Activated naive CD8-positive, alpha-beta T cell treated with anti-CD3 and anti-CD28 coated beads, Interleukin-2, amount 10 ng/mL, durations not matched to agents 7 days and 5 days (primary cell): ENCODE measurements at regions not wholly inside any gene's neighbourhood (a gene's known extent, or its start where the extent isn't known, plus 50 kb on each side); places are given as distances from the start of the nearest gene placed in this dataset.

ENCODE experiments used
- ATAC-seq: fragments of 150-1000 bp; cut with Tn5 transposase; one replicate; pipeline ENCODE4 v1.10.0; 2021; ENCODE audit warnings: low read depth, moderate library complexity
- POLR2A ChIA-PET: fragments of 350-600 bp; sonication (Branson Sonifier 250); formaldehyde crosslinking; loops from one replicate; lab custom pipeline; 2021; ENCODE audit warnings: antibody characterized with exemption; lab: Charles Lee
- DNase-seq: peaks from one replicate; pipeline ENCODE4 v3.0.0; 2021
- H3K27ac Mint-ChIP-seq: one replicate; pipeline ENCODE4 v1.8.0; 2022; ENCODE audit warnings: mild to moderate bottlenecking, mixed read lengths
- H3K27me3 Mint-ChIP-seq: one replicate; pipeline ENCODE4 v1.8.0; 2022; ENCODE audit warnings: mild to moderate bottlenecking, moderate library complexity, mixed read lengths
- H3K36me3 Mint-ChIP-seq: one replicate; pipeline ENCODE4 v1.8.0; 2021; ENCODE audit warnings: mild to moderate bottlenecking, mixed read lengths
- H3K4me1 Mint-ChIP-seq: one replicate; pipeline ENCODE4 v1.8.0; 2021; ENCODE audit warnings: mixed read lengths
- H3K4me3 Mint-ChIP-seq: one replicate; pipeline ENCODE4 v1.8.0; 2022; ENCODE audit warnings: mild to moderate bottlenecking, moderate library complexity, mixed read lengths
- H3K9me3 Mint-ChIP-seq: one replicate; pipeline ENCODE4 v1.8.0; 2021; ENCODE audit warnings: mixed read lengths

DNA sequence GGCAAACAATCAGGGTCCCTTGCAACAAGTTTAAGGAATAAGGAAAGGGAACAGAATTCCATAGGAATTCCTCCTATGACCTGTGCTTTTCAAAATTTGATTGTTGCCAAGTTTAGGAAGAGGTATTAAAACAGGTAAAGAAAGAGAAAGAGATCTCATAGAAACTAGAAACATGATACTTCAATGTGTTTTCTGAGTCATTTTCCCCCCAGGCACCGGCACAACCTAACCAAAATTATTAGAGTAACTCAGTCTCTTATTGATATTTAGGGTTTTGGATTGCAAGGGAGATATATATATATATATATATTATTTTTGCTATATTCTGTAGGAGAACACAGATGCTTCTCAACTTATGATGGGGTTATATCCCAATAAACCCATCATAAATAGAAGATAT lies 278.0 kb upstream of the DKK2 start:
- no peaks in the 10 kb centered on the region for H3K27me3 Mint-ChIP-seq
- H3K27ac Mint-ChIP-seq: no peak overlapping the region
- ATAC-seq (no peak), DNase-seq (no peak)
- no peaks in the 10 kb centered on the region for H3K4me1 Mint-ChIP-seq
- H3K36me3 Mint-ChIP-seq: no peaks in the 10 kb centered on the region
- POLR2A ChIA-PET: no interaction called here
- no peak overlapping the region for H3K4me3 Mint-ChIP-seq
- H3K9me3 Mint-ChIP-seq: no peaks in the 10 kb centered on the region

- no peak overlapping the region for H3K4me3 Mint-ChIP-seq
- H3K4me1 Mint-ChIP-seq: no peaks in the 10 kb centered on the region
- no peak for DNase-seq
- H3K9me3 Mint-ChIP-seq: no peaks in the 10 kb centered on the region
- ATAC-seq: no peak
- H3K27ac Mint-ChIP-seq: no peak overlapping the region
- POLR2A ChIA-PET: no interaction called here
- H3K27me3 Mint-ChIP-seq: no peaks in the 10 kb centered on the region
- H3K36me3 Mint-ChIP-seq: no peaks in the 10 kb centered on the region
These were observed 276.3 kb upstream of the DKK2 start for GRCh38 chr4:107312366-107312765.

DNA sequence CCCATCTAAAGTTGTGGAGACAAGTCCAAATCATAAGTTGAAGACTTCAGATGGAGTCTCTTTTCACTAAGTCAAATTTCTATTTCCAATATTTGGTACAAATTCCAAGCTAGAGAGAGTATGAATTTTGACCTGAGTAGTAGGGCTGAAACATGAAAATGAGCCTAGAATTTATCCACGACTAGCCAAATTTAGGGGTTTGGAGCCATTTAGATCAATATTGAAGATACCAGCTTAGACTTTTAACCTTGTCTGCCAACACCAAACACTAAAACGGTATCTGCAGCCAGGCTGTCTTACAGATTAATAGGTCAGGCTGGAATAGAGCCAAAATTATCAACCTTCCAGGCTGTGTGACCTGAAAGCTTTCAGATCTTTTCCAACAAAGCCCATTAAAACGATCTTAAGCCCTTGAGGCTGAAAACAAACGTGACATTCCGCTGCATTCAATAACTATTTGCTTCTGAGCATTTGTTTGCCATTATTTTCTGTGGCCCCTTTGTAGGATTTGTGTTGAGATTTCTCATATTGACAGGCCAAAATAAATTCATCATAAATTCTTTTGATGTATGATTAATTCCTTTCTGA lies 268.7 kb upstream of the DKK2 start:
- H3K4me3 Mint-ChIP-seq: no peak overlapping the region
- POLR2A ChIA-PET: no interaction called here
- no peaks in the 10 kb centered on the region for H3K36me3 Mint-ChIP-seq
- no peaks in the 10 kb centered on the region for H3K4me1 Mint-ChIP-seq
- DNase-seq (no peak), ATAC-seq (no peak)
- no peaks in the 10 kb centered on the region for H3K27me3 Mint-ChIP-seq
- no peak overlapping the region for H3K27ac Mint-ChIP-seq
- no peaks in the 10 kb centered on the region for H3K9me3 Mint-ChIP-seq

GRCh38 chr4:107299646-107300045 lies 263.5 kb upstream of the DKK2 start:
- POLR2A ChIA-PET: no interaction called here
- Mint-ChIP-seq H3K27ac (no peak overlapping the region), H3K9me3 (no peaks in the 10 kb centered on the region), H3K4me1 (no peaks in the 10 kb centered on the region), H3K27me3 (no peaks in the 10 kb centered on the region), H3K36me3 (no peaks in the 10 kb centered on the region), H3K4me3 (no peak overlapping the region)
- no peak for ATAC-seq
- DNase-seq: no peak

- H3K27ac Mint-ChIP-seq: no peak overlapping the region
- H3K36me3 Mint-ChIP-seq: no peaks in the 10 kb centered on the region
- POLR2A ChIA-PET: no interaction called here
- H3K4me1 Mint-ChIP-seq: no peaks in the 10 kb centered on the region
- H3K4me3 Mint-ChIP-seq: no peak overlapping the region
- ATAC-seq (no peak), DNase-seq (no peak)
- H3K9me3 Mint-ChIP-seq: peaks cover 2% of the 10 kb centered on the region
- H3K27me3 Mint-ChIP-seq: no peaks in the 10 kb centered on the region
These were observed 256.9 kb upstream of the DKK2 start for GRCh38 chr4:107292979-107293378.

- ATAC-seq: no peak
These were observed 247.8 kb upstream of the DKK2 start for GRCh38 chr4:107283587-107284559.

GRCh38 chr4:107279733-107280132 lies 243.6 kb upstream of the DKK2 start:
- no peak for DNase-seq
- no peak for ATAC-seq
- Mint-ChIP-seq H3K36me3 (no peaks in the 10 kb centered on the region), H3K4me1 (no peaks in the 10 kb centered on the region), H3K9me3 (no peaks in the 10 kb centered on the region), H3K27me3 (no peaks in the 10 kb centered on the region), H3K4me3 (no peak overlapping the region), H3K27ac (no peak overlapping the region)
- POLR2A ChIA-PET: no interaction called here

More at GRCh38 chr4:107283587-107284559, 247.8 kb upstream of the DKK2 start:
- no peak overlapping the region for H3K27ac Mint-ChIP-seq
- H3K9me3 Mint-ChIP-seq: no peaks in the 10 kb centered on the region
- H3K27me3 Mint-ChIP-seq: no peaks in the 10 kb centered on the region
- no peak for DNase-seq
- H3K4me1 Mint-ChIP-seq: no peaks in the 10 kb centered on the region
- no peak overlapping the region for H3K4me3 Mint-ChIP-seq
- no peaks in the 10 kb centered on the region for H3K36me3 Mint-ChIP-seq
- POLR2A ChIA-PET: no interaction called here

DNA sequence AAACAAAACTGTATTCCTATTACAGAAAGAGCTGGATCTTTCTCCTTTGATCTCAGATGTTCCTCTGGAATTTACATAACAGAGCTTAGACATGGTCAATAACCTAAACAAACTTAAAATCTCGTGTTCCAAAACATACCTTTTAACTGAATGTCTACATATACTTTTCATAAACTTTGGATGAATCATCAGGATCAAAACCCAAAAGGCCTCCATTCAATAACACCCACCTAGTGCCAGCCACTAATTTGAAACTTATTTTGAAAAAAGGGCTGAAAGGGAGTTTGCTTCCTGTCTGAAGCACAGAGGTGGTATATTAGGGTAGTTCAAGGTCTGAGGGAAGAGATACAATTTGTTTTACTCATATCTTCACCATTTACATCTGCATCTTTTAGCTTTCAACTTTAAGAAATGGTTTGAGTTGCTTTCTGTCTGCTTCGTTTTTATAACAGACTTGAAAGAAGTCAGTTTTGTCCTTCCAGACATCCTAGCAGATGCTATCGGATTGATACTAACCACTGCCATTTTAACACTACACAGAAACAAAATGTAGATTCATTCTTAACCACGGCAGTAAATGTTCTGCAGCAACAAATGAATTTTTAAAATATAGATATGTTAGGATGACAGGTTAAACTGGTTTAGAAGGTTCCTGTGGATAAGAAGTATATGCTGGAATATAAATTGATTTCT lies 242.8 kb upstream of the DKK2 start:
- Mint-ChIP-seq H3K27ac (no peak overlapping the region), H3K4me3 (no peak overlapping the region), H3K9me3 (no peaks in the 10 kb centered on the region), H3K27me3 (no peaks in the 10 kb centered on the region), H3K36me3 (no peaks in the 10 kb centered on the region), H3K4me1 (no peaks in the 10 kb centered on the region)
- ATAC-seq (no peak), DNase-seq (no peak)
- POLR2A ChIA-PET: no interaction called here

DNA sequence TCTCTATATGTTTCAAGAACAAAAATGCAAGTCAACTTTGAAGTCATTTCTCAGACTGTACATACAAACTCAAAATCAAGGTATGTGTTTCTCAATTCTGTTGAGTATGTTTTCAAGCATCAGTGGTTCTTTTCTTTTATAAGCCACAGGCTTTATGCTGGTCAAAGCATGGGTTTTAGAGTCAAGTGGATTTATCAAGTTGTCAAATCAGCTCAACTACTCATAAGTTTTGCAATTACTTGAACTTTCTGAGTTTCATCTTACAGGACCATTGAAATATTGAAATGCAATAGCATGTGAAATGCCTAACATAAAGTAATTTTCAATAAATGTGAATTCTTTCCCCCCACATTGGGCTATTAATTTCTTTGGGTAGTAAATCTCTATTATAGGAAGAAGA lies 239.9 kb upstream of the DKK2 start:
- ATAC-seq (no peak), DNase-seq (no peak)
- H3K4me1 Mint-ChIP-seq: no peaks in the 10 kb centered on the region
- H3K36me3 Mint-ChIP-seq: no peaks in the 10 kb centered on the region
- no peak overlapping the region for H3K4me3 Mint-ChIP-seq
- POLR2A ChIA-PET: no interaction called here
- no peak overlapping the region for H3K27ac Mint-ChIP-seq
- no peaks in the 10 kb centered on the region for H3K9me3 Mint-ChIP-seq
- no peaks in the 10 kb centered on the region for H3K27me3 Mint-ChIP-seq

GRCh38 chr4:107275225-107275624 lies 239.1 kb upstream of the DKK2 start:
- no peak overlapping the region for H3K27ac Mint-ChIP-seq
- H3K9me3 Mint-ChIP-seq: no peaks in the 10 kb centered on the region
- DNase-seq: no peak
- no peaks in the 10 kb centered on the region for H3K4me1 Mint-ChIP-seq
- no peaks in the 10 kb centered on the region for H3K27me3 Mint-ChIP-seq
- H3K36me3 Mint-ChIP-seq: no peaks in the 10 kb centered on the region
- ATAC-seq: no peak
- H3K4me3 Mint-ChIP-seq: no peak overlapping the region
- POLR2A ChIA-PET: no interaction called here

- H3K27ac Mint-ChIP-seq: no peak overlapping the region
- POLR2A ChIA-PET: no interaction called here
- no peak for ATAC-seq
- no peaks in the 10 kb centered on the region for H3K27me3 Mint-ChIP-seq
- no peaks in the 10 kb centered on the region for H3K36me3 Mint-ChIP-seq
- no peak overlapping the region for H3K4me3 Mint-ChIP-seq
- no peaks in the 10 kb centered on the region for H3K4me1 Mint-ChIP-seq
- DNase-seq: no peak
- no peaks in the 10 kb centered on the region for H3K9me3 Mint-ChIP-seq
These were observed 234.5 kb upstream of the DKK2 start for GRCh38 chr4:107270614-107271013.

- POLR2A ChIA-PET: no interaction called here
- H3K9me3 Mint-ChIP-seq: no peaks in the 10 kb centered on the region
- no peak overlapping the region for H3K4me3 Mint-ChIP-seq
- DNase-seq (no peak), ATAC-seq (no peak)
- no peaks in the 10 kb centered on the region for H3K4me1 Mint-ChIP-seq
- no peaks in the 10 kb centered on the region for H3K27me3 Mint-ChIP-seq
- no peak overlapping the region for H3K27ac Mint-ChIP-seq
- no peaks in the 10 kb centered on the region for H3K36me3 Mint-ChIP-seq
These were observed 233.1 kb upstream of the DKK2 start for GRCh38 chr4:107269175-107269574.

- POLR2A ChIA-PET: no interaction called here
- Mint-ChIP-seq H3K27me3 (no peaks in the 10 kb centered on the region), H3K4me1 (no peaks in the 10 kb centered on the region), H3K27ac (no peak overlapping the region), H3K4me3 (no peak overlapping the region), H3K36me3 (no peaks in the 10 kb centered on the region), H3K9me3 (no peaks in the 10 kb centered on the region)
- ATAC-seq (no peak), DNase-seq (no peak)
These were observed 229.7 kb upstream of the DKK2 start for GRCh38 chr4:107265859-107266258.
